PC-9 (cell line): ENCODE measurements at regions not wholly inside any gene's neighbourhood (a gene's known extent, or its start where the extent isn't known, plus 50 kb on each side); places are given as distances from the start of the nearest gene placed in this dataset.
A peak's percentile ranks its signal among the peaks of the same experiment; 100 is the strongest.

ENCODE experiments used
- BruUV-seq: library from RNA; stranded (reverse); fragments of 400-500 nt; replicated peaks from 2 replicates; lab custom pipeline; 2021; lab: Mats Ljungman, UMichigan
- CTCF ChIA-PET: fragments of 300-600 bp; sonication (Branson Sonifier 250); formaldehyde crosslinking; loops from one replicate; lab custom pipeline; 2022; ENCODE audit warnings: antibody characterized with exemption; lab: Charles Lee
- POLR2A ChIA-PET: fragments of 300-600 bp; sonication (Branson Sonifier 250); formaldehyde crosslinking; loops from one replicate; lab custom pipeline; 2022; ENCODE audit warnings: antibody characterized with exemption; ENCODE audit not compliant: unreplicated experiment; lab: Charles Lee
- DNase-seq, 2 experiments: peaks; one replicate each; pipeline versions ENCODE4 v3.0.0 to v3.0.0-alpha.2; 2015 to 2022; ENCODE audit warnings: mixed read lengths in 1 of 2
- H2AFZ ChIP-seq: fragments of 200-600 bp; sonication (generic); 2 replicates; pipeline ENCODE4 v1.8.1; 2017; ENCODE audit warnings: antibody characterized with exemption
- H3F3A ChIP-seq: fragments of 200-600 bp; sonication (generic); 2 replicates; pipeline ENCODE4 v1.8.1; 2017; ENCODE audit warnings: antibody characterized with exemption, mild to moderate bottlenecking, low read depth; ENCODE audit not compliant: insufficient read depth
- H3K27ac ChIP-seq: fragments of 200-600 bp; sonication (generic); 2 replicates; pipeline ENCODE4 v1.6.1; 2016; ENCODE audit warnings: mixed run types
- H3K27me3 ChIP-seq: fragments of 200-600 bp; sonication (generic); 2 replicates; pipeline ENCODE4 v1.6.1; 2016; ENCODE audit warnings: low read depth, mixed run types; ENCODE audit not compliant: insufficient read depth
- H3K36me3 ChIP-seq: fragments of 200-600 bp; sonication (generic); 2 replicates; pipeline ENCODE4 v1.6.1; 2016; ENCODE audit warnings: low read depth, mixed run types
- H3K4me1 ChIP-seq: fragments of 200-600 bp; sonication (generic); replicated peaks from 2 replicates; pipeline ENCODE4 v1.6.1; 2016; ENCODE audit warnings: mixed run types; ENCODE audit not compliant: insufficient read depth
- H3K4me2 ChIP-seq: fragments of 200-600 bp; sonication (generic); 2 replicates; pipeline ENCODE4 v1.6.1; 2017; ENCODE audit warnings: mixed run types
- H3K4me3 ChIP-seq: fragments of 200-600 bp; sonication (generic); 2 replicates; pipeline ENCODE4 v1.6.1; 2016; ENCODE audit warnings: mixed run types
- H3K79me2 ChIP-seq: fragments of 200-600 bp; sonication (generic); 2 replicates; pipeline ENCODE4 v1.6.1; 2017; ENCODE audit warnings: low read depth, mixed run types
- H3K9me2 ChIP-seq: fragments of 200-600 bp; sonication (generic); 2 replicates; pipeline ENCODE4 v1.8.1; 2017; ENCODE audit warnings: mild to moderate bottlenecking; ENCODE audit not compliant: insufficient read depth
- H3K9me3 ChIP-seq: fragments of 200-600 bp; sonication (generic); 2 replicates; pipeline ENCODE4 v1.8.1; 2016; ENCODE audit warnings: low read depth; ENCODE audit not compliant: insufficient read depth
- H4K20me1 ChIP-seq: fragments of 200-600 bp; sonication (generic); 2 replicates; pipeline ENCODE4 v1.8.1; 2017; ENCODE audit not compliant: insufficient read depth
- EZH2 ChIP-seq: fragments of 200-600 bp; sonication (generic); IDR thresholded peaks from 2 replicates; pipeline ENCODE4 v1.8.0; 2017; ENCODE audit warnings: antibody characterized with exemption, low read depth
- intact Hi-C: fragments of 100-400 bp; cut with micrococcal nuclease; formaldehyde crosslinking; loops from one replicate; pipeline ENCODE4 v1.10.0; 2022; ENCODE audit not compliant: unreplicated experiment
- TF ChIP-seq, protein P1 (sequence below): fragments of 200-600 bp; sonication (generic); conservative IDR thresholded peaks from 2 replicates; pipeline ENCODE4 v1.6.1; 2017; ENCODE audit warnings: mixed run types, antibody characterized with exemption, mild to moderate bottlenecking, moderate library complexity

DNA sequence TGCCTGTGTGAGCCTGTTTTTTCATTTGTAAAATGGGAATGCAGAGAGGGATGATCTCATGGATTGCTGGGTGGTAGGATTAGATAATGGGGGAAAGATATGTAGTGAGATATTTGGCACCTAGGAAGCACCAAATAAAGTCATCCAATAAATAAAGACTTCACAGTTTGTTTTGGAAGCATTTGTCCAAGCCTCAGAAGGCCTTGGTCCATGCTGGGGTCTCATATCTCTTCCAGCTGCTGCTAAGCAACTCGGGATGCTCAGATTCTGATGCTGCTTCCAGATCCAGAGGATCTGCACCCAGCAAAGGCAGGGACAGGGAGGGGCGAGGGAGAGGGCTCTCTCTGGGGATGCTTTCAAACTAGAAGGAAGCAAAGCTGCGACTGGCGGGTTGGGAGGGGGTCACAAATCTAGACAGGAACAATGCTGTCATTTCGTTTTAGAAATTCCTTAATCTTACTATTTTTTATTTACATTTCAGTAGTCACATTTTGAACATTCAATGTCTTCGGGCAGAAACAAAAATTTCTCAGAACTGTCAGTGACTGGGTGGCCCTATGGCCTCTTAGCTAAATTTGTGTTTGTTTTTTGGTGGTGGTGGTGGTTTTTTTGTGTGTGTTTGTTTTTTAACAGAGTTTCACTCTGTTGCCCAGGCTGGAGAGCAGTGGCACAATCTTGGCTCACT, 114.9 kb upstream of the CDH5 start:
- Histone ChIP-seq H3K9me3 (no peaks in the 10 kb centered on the region), H3K4me3 (no peak overlapping the region), H3K27ac (no peak overlapping the region), H3F3A (no peaks in the 10 kb centered on the region), H3K79me2 (no peaks in the 10 kb centered on the region), H3K27me3 (peaks cover 77% of the 10 kb centered on the region), H3K4me1 (no peaks in the 10 kb centered on the region), H3K4me2 (no peak overlapping the region), H3K36me3 (no peaks in the 10 kb centered on the region), H3K9me2 (no peaks in the 10 kb centered on the region), H4K20me1 (no peaks in the 10 kb centered on the region), H2AFZ (no peak overlapping the region)
- POLR2A ChIA-PET = no interaction called here
- BruUV-seq = no TSS peak
- TF ChIP-seq EZH2 = no peak
- TF ChIP-seq, protein P1, sequence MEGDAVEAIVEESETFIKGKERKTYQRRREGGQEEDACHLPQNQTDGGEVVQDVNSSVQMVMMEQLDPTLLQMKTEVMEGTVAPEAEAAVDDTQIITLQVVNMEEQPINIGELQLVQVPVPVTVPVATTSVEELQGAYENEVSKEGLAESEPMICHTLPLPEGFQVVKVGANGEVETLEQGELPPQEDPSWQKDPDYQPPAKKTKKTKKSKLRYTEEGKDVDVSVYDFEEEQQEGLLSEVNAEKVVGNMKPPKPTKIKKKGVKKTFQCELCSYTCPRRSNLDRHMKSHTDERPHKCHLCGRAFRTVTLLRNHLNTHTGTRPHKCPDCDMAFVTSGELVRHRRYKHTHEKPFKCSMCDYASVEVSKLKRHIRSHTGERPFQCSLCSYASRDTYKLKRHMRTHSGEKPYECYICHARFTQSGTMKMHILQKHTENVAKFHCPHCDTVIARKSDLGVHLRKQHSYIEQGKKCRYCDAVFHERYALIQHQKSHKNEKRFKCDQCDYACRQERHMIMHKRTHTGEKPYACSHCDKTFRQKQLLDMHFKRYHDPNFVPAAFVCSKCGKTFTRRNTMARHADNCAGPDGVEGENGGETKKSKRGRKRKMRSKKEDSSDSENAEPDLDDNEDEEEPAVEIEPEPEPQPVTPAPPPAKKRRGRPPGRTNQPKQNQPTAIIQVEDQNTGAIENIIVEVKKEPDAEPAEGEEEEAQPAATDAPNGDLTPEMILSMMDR = no peak
- intact Hi-C loops = no loop called here
- CTCF ChIA-PET = no interaction called here
- DNase-seq = no peak

DNA sequence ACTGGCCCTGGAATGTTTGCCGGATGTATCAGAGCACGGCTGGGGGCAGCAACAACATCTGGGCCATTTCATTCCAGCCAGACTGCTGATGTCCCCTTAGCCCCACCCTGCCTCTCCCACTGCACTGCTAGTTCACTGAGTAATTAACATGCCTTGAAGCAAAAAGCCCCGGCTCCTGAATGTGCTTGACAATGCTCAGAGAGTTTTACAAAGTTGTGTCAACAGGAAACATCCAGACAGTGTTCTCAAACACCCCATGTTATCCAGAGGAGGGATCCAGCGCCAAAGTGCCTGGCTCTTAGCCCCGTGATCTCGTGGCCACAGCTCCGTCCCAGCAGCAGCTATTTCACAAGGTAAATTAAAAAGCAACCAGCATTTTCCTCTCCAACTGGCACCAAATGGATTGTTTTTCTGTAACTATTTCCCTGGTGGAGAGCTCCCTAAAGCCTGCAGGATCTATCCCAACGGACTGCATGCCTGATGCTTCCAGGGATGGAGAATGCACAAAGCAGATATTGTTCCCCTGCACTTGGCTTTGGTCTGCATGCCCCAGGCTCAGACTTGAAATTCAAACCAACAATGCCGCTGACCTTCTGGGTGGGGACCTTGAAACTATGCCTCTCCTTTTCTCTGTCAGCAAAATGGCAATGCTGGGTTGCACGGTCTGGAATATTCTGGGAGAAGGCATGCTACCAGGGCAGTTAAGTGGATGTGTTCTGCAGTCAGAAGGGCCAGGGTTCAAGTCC, 115.6 kb upstream of the CDH5 start:
- ChIA-PET POLR2A (no interaction called here), CTCF (no interaction called here)
- no peak overlapping the region for H3K27ac ChIP-seq
- H3K9me3 ChIP-seq = no peaks in the 10 kb centered on the region
- H3K79me2 ChIP-seq = no peaks in the 10 kb centered on the region
- BruUV-seq = no TSS peak
- TF ChIP-seq EZH2 = no peak
- H3K9me2 ChIP-seq = no peaks in the 10 kb centered on the region
- H3K27me3 ChIP-seq = peaks cover 84% of the 10 kb centered on the region
- no peaks in the 10 kb centered on the region for H4K20me1 ChIP-seq
- H2AFZ ChIP-seq = no peak overlapping the region
- no peak overlapping the region for H3K4me3 ChIP-seq
- DNase-seq = peak in 1 of 2 experiments; percentile 16
- no peak overlapping the region for H3K4me2 ChIP-seq
- no peaks in the 10 kb centered on the region for H3K36me3 ChIP-seq
- H3K4me1 ChIP-seq = no peaks in the 10 kb centered on the region
- intact Hi-C loops = no loop called here
- no peaks in the 10 kb centered on the region for H3F3A ChIP-seq

DNA sequence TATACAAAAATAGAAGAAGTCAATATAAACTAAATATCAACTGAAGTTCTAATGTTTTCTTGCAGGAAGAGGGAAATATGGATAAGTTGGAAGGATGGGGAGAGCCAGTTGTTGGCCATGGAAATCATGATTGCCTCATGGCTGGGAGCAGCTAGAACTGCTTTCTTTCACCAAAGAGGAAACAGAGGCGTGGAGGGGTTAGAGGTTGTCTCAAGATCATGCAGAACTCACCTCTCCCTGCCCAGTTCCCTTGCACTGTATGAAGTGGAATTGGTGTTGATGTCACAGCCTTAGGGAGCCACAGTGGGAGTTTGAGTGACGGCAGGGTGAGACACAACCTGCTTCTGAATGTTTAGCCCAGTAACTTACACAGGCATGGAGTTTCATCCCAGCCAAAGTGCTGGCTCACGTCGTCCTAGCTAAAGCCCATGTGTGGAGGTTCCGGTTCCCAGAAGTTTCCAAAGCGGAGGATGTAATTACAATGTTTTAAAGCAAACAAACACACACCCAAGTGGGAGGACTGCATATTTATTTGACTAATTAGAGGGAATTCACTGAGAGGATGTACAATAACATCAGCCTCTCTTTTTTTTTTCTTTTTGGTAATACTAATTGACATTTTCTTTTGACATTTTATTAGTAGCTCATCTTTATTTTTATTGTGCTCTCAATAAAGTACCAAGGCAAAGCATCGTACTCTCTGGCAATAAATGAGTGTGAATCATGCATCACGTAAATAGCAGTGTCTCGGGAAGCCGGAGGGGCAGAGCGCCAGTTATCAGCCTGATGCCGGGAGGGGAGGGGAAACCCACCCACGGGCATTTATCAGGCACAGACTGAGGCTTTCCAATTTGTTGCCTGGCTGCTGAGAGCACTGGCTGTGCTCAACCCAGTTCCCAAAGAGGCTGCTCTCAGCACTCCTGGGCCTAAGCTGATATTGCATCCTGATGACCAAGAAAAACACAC, 118.7 kb upstream of the CDH5 start:
- H3K36me3 ChIP-seq = no peaks in the 10 kb centered on the region
- POLR2A ChIA-PET = no interaction called here
- no peak overlapping the region for H3K4me3 ChIP-seq
- H4K20me1 ChIP-seq = no peaks in the 10 kb centered on the region
- H3K4me2 ChIP-seq = no peak overlapping the region
- CTCF ChIA-PET = no interaction called here
- H3K9me3 ChIP-seq = no peaks in the 10 kb centered on the region
- no TSS peak for BruUV-seq
- intact Hi-C loops = no loop called here
- H3K27ac ChIP-seq = no peak overlapping the region
- no peaks in the 10 kb centered on the region for H3F3A ChIP-seq
- no peak for DNase-seq
- peaks cover 89% of the 10 kb centered on the region for H3K27me3 ChIP-seq
- TF ChIP-seq, protein P1 = no peak
- TF ChIP-seq EZH2 = no peak
- no peaks in the 10 kb centered on the region for H3K9me2 ChIP-seq
- no peaks in the 10 kb centered on the region for H3K79me2 ChIP-seq
- H3K4me1 ChIP-seq = no peaks in the 10 kb centered on the region
- no peak overlapping the region for H2AFZ ChIP-seq
